BLaER1 (cell line): ENCODE measurements at regions not wholly inside any gene's neighbourhood (a gene's known extent, or its start where the extent isn't known, plus 50 kb on each side); places are given as distances from the start of the nearest gene placed in this dataset.

Experiments
- H3K27ac ChIP-seq: shearing (Covaris generic); formaldehyde crosslinking; 2 replicates; pipeline ENCODE4 v1.8.1; 2022
- H3K27me3 ChIP-seq: shearing (Covaris generic); formaldehyde crosslinking; 2 replicates; pipeline ENCODE4 v1.8.1; 2022
- H3K36me3 ChIP-seq: shearing (Covaris generic); formaldehyde crosslinking; 2 replicates; pipeline ENCODE4 v1.8.1; 2022
- H3K4me1 ChIP-seq: shearing (Covaris generic); formaldehyde crosslinking; 2 replicates; pipeline ENCODE4 v1.8.1; 2022
- H3K4me2 ChIP-seq: shearing (Covaris generic); formaldehyde crosslinking; 2 replicates; pipeline ENCODE4 v1.8.1; 2022
- H3K4me3 ChIP-seq: shearing (Covaris generic); formaldehyde crosslinking; 2 replicates; pipeline ENCODE4 v1.8.1; 2022
- H3K9ac ChIP-seq: shearing (Covaris generic); formaldehyde crosslinking; 2 replicates; pipeline ENCODE4 v1.8.1; 2022
- H3K9me3 ChIP-seq: shearing (Covaris generic); formaldehyde crosslinking; 2 replicates; pipeline ENCODE4 v1.8.1; 2022
- H4K20me1 ChIP-seq: shearing (Covaris generic); formaldehyde crosslinking; 2 replicates; pipeline ENCODE4 v1.8.1; 2022
- Cebpa-rat ChIP-seq: shearing (Covaris generic); IDR thresholded peaks from 2 replicates; pipeline ENCODE4 v1.8.1; 2022

- no peak for TF ChIP-seq Cebpa-rat
- peak overlapping the region; percentile 71 for H3K27ac ChIP-seq
- peak overlapping the region; percentile 92 for H3K4me2 ChIP-seq
- H4K20me1 ChIP-seq, result no peaks in the 10 kb centered on the region
- no peaks in the 10 kb centered on the region for H3K36me3 ChIP-seq
- no peaks in the 10 kb centered on the region for H3K9me3 ChIP-seq
- H3K4me1 ChIP-seq, result peaks cover 61% of the 10 kb centered on the region
- H3K4me3 ChIP-seq, result no peak overlapping the region
- peak overlapping the region; percentile 34; the same call in 1 of the 2 replicates for H3K9ac ChIP-seq
- H3K27me3 ChIP-seq, result no peaks in the 10 kb centered on the region
These were observed 96.7 kb upstream of the ARAP3 start for GRCh38 chr5:141778683-141779082.

GRCh38 chr5:141778206-141778605 lies 96.2 kb upstream of the ARAP3 start:
- peaks cover 61% of the 10 kb centered on the region for H3K4me1 ChIP-seq
- H3K36me3 ChIP-seq, result no peaks in the 10 kb centered on the region
- H3K27me3 ChIP-seq, result no peaks in the 10 kb centered on the region
- H3K4me3 ChIP-seq, result no peak overlapping the region
- no peak overlapping the region for H3K9ac ChIP-seq
- TF ChIP-seq Cebpa-rat, result no peak
- no peaks in the 10 kb centered on the region for H4K20me1 ChIP-seq
- H3K27ac ChIP-seq, result peak overlapping the region; percentile 71; the same call in 1 of the 2 replicates
- H3K4me2 ChIP-seq, result peak overlapping the region; percentile 92
- no peaks in the 10 kb centered on the region for H3K9me3 ChIP-seq

- H3K36me3 ChIP-seq, result no peaks in the 10 kb centered on the region
- H3K4me1 ChIP-seq, result peaks cover 56% of the 10 kb centered on the region
- H3K27ac ChIP-seq, result 0 out of 2 replicates have a peak overlapping the region, but pooled peaks have one; percentile 71
- TF ChIP-seq Cebpa-rat, result no peak
- no peaks in the 10 kb centered on the region for H3K27me3 ChIP-seq
- H3K9ac ChIP-seq, result no peak overlapping the region
- no peaks in the 10 kb centered on the region for H3K9me3 ChIP-seq
- peak overlapping the region; percentile 92 for H3K4me2 ChIP-seq
- no peak overlapping the region for H3K4me3 ChIP-seq
- H4K20me1 ChIP-seq, result no peaks in the 10 kb centered on the region
These were observed 95.7 kb upstream of the ARAP3 start for GRCh38 chr5:141777711-141778110.

- Histone ChIP-seq H3K4me2 (no peak overlapping the region), H3K4me3 (no peak overlapping the region), H3K4me1 (peaks cover 53% of the 10 kb centered on the region), H3K9ac (no peak overlapping the region), H3K36me3 (no peaks in the 10 kb centered on the region), H4K20me1 (no peaks in the 10 kb centered on the region), H3K27ac (no peak overlapping the region), H3K27me3 (no peaks in the 10 kb centered on the region), H3K9me3 (no peaks in the 10 kb centered on the region)
- no peak for TF ChIP-seq Cebpa-rat
These were observed 95.1 kb upstream of the ARAP3 start for GRCh38 chr5:141777130-141777529.

- no peak overlapping the region for H3K27ac ChIP-seq
- H3K4me3 ChIP-seq, result no peak overlapping the region
- no peak overlapping the region for H3K9ac ChIP-seq
- TF ChIP-seq Cebpa-rat, result no peak
- peaks cover 22% of the 10 kb centered on the region for H3K4me1 ChIP-seq
- no peaks in the 10 kb centered on the region for H3K27me3 ChIP-seq
- no peaks in the 10 kb centered on the region for H3K36me3 ChIP-seq
- no peak overlapping the region for H3K4me2 ChIP-seq
- H3K9me3 ChIP-seq, result no peaks in the 10 kb centered on the region
- no peaks in the 10 kb centered on the region for H4K20me1 ChIP-seq
These were observed 91.9 kb upstream of the ARAP3 start for GRCh38 chr5:141773779-141774562.

DNA sequence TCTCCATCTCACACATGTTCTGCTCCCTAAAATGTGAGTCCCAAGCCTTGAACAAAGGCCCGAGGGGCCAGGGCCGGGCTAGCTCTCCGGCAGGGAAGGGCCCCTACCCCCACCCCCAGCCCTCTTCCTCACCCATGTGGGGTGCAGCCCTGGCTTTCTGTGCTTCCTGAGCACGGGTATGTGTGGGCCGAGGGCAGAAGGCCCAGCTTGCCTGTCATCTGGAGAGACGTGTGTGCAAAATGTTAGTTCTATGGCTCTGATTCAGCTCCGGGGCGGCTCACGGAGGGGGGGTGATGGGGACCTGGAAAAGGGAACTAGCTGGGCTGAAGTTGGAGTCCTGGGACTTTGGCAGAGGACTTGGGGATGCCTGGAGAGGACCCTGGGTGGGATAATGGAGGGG lies 90.3 kb upstream of the ARAP3 start:
- TF ChIP-seq Cebpa-rat, result no peak
- Histone ChIP-seq H3K4me3 (no peak overlapping the region), H3K27me3 (no peaks in the 10 kb centered on the region), H4K20me1 (no peaks in the 10 kb centered on the region), H3K4me2 (no peak overlapping the region), H3K27ac (no peak overlapping the region), H3K9me3 (no peaks in the 10 kb centered on the region), H3K4me1 (peaks cover 7% of the 10 kb centered on the region; the same call in 1 of the 2 replicates), H3K9ac (no peak overlapping the region), H3K36me3 (no peaks in the 10 kb centered on the region)

DNA sequence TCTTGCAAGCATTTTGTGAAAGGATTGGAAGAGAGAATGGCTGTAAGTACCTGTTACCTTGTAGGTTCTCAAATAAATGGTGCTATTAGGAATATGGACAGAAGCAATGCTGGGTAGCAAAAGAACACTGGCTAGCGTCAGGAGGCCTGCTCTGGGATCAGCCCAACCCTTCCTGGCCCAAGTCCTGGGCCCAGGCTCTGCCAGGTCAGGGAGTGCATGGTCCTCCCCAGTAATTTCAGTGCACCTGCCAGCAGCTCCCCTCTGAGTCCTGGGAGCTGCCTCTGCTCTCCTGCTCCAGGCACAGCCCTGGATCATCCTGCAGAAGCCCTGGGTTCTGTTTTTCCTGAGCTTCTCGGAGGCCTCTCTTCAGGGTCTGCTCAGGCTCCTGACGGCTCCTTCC lies 89.5 kb upstream of the ARAP3 start:
- Histone ChIP-seq H3K4me3 (no peak overlapping the region), H4K20me1 (no peaks in the 10 kb centered on the region), H3K27me3 (no peaks in the 10 kb centered on the region), H3K27ac (no peak overlapping the region), H3K4me2 (no peak overlapping the region), H3K9me3 (no peaks in the 10 kb centered on the region), H3K4me1 (peaks cover 7% of the 10 kb centered on the region; the same call in 1 of the 2 replicates), H3K36me3 (no peaks in the 10 kb centered on the region), H3K9ac (no peak overlapping the region)
- no peak for TF ChIP-seq Cebpa-rat

GRCh38 chr5:141771031-141771430 lies 89.0 kb upstream of the ARAP3 start:
- no peak for TF ChIP-seq Cebpa-rat
- Histone ChIP-seq H3K4me2 (no peak overlapping the region), H3K36me3 (no peaks in the 10 kb centered on the region), H3K4me1 (peaks cover 7% of the 10 kb centered on the region; the same call in 1 of the 2 replicates), H4K20me1 (no peaks in the 10 kb centered on the region), H3K9ac (no peak overlapping the region), H3K4me3 (no peak overlapping the region), H3K27ac (no peak overlapping the region), H3K9me3 (no peaks in the 10 kb centered on the region), H3K27me3 (no peaks in the 10 kb centered on the region)

DNA sequence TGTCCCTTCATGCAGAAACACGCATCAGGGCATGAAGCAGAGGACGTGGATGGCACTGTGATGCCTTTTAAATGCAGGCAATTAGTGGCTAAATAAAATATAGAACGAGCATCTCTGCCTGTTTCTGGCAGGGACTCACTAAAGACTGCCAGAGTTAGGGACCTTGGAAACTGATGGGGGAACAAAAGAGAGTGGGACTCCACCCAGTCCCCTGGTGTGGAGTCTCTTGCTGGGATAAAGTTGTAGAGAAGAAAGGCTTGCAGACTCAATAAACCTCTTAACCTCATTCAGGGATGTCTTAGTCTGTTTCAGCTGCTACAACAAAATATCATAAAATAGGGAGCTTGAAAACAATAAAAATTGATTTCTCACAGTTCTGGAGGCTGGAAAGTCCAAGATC lies 87.6 kb upstream of the ARAP3 start:
- Histone ChIP-seq H3K4me1 (peaks cover 7% of the 10 kb centered on the region; the same call in 1 of the 2 replicates), H4K20me1 (no peaks in the 10 kb centered on the region), H3K4me2 (no peak overlapping the region), H3K9ac (no peak overlapping the region), H3K27ac (no peak overlapping the region), H3K36me3 (no peaks in the 10 kb centered on the region), H3K9me3 (no peaks in the 10 kb centered on the region), H3K27me3 (no peaks in the 10 kb centered on the region), H3K4me3 (no peak overlapping the region)
- no peak for TF ChIP-seq Cebpa-rat

- Histone ChIP-seq H3K36me3 (no peaks in the 10 kb centered on the region), H3K9me3 (no peaks in the 10 kb centered on the region), H3K4me1 (0 out of 2 replicates have a peak, but pooled peaks cover under 1% of the 10 kb centered on the region), H3K4me3 (no peak overlapping the region), H3K4me2 (no peak overlapping the region), H3K27me3 (no peaks in the 10 kb centered on the region), H3K9ac (no peak overlapping the region), H4K20me1 (no peaks in the 10 kb centered on the region), H3K27ac (no peak overlapping the region)
- TF ChIP-seq Cebpa-rat, result no peak
These were observed 85.6 kb upstream of the ARAP3 start for GRCh38 chr5:141767671-141768070.
